ENCODE measurements at regions not wholly inside any gene's neighbourhood (a gene's known extent, or its start where the extent isn't known, plus 50 kb on each side); places are given as distances from the start of the nearest gene placed in this dataset.
"Not testable (repeated sequence)": the region's sequence is repeated elsewhere in the genome, so short reads cannot be mapped to it uniquely, and the experiment has no call there.

GRCh38 chr5:142408981-142409481, 84.2 kb upstream of the SPRY4 start:
- DNase-seq (ENCODE audit: low read depth in 2 of 2, low spot score in 1 of 2): no peak

- no peak for DNase-seq (ENCODE audit: low read depth in 2 of 2, low spot score in 1 of 2)
Measured at GRCh38 chr5:142408536-142408935, 83.7 kb upstream of the SPRY4 start.

GRCh38 chr5:142405814-142406395, 81.1 kb upstream of the SPRY4 start:
- DNase-seq (ENCODE audit: low read depth in 2 of 2, low spot score in 1 of 2): no peak

GRCh38 chr5:142405023-142405422, 80.2 kb upstream of the SPRY4 start:
- DNase-seq (ENCODE audit: low read depth in 2 of 2, low spot score in 1 of 2): no peak

- no peak for DNase-seq (ENCODE audit: low read depth in 2 of 2, low spot score in 1 of 2)
Measured at GRCh38 chr5:142404046-142404477, 79.2 kb upstream of the SPRY4 start.

- no peak for DNase-seq (ENCODE audit: low read depth in 2 of 2, low spot score in 1 of 2)
Measured at GRCh38 chr5:142403583-142403982, 78.8 kb upstream of the SPRY4 start.

GRCh38 chr5:142402752-142403318, 78.0 kb upstream of the SPRY4 start:
- DNase-seq (ENCODE audit: low read depth in 2 of 2, low spot score in 1 of 2): no peak

GRCh38 chr5:142400415-142400814, 75.6 kb upstream of the SPRY4 start:
- no peak for DNase-seq (ENCODE audit: low read depth in 2 of 2, low spot score in 1 of 2)

- no peak for DNase-seq (ENCODE audit: low read depth in 2 of 2, low spot score in 1 of 2)
Measured at GRCh38 chr5:142399891-142400290, 75.1 kb upstream of the SPRY4 start.

GRCh38 chr5:142398730-142399055, 73.9 kb upstream of the SPRY4 start:
- no peak for DNase-seq (ENCODE audit: low read depth in 2 of 2, low spot score in 1 of 2)

- DNase-seq (ENCODE audit: low read depth in 2 of 2, low spot score in 1 of 2): not testable (repeated sequence)
Measured at GRCh38 chr5:142398011-142398729, 73.3 kb upstream of the SPRY4 start.

GRCh38 chr5:142397178-142397577, 72.4 kb upstream of the SPRY4 start:
- no peak for DNase-seq (ENCODE audit: low read depth in 2 of 2, low spot score in 1 of 2)

GRCh38 chr5:142396436-142397038, 71.7 kb upstream of the SPRY4 start:
- no peak for DNase-seq (ENCODE audit: low read depth in 2 of 2, low spot score in 1 of 2)

- DNase-seq (ENCODE audit: low read depth in 2 of 2, low spot score in 1 of 2): no peak
Measured at GRCh38 chr5:142395334-142395733, 70.5 kb upstream of the SPRY4 start.

GRCh38 chr5:142391058-142391845, 66.4 kb upstream of the SPRY4 start:
- DNase-seq (ENCODE audit: low read depth in 2 of 2, low spot score in 1 of 2): no peak

GRCh38 chr5:142390334-142390733, 65.5 kb upstream of the SPRY4 start:
- DNase-seq (ENCODE audit: low read depth in 2 of 2, low spot score in 1 of 2): no peak

- DNase-seq (ENCODE audit: low read depth in 2 of 2, low spot score in 1 of 2): no peak
Measured at GRCh38 chr5:142388696-142389095, 63.9 kb upstream of the SPRY4 start.

- DNase-seq (ENCODE audit: low read depth in 2 of 2, low spot score in 1 of 2): no peak
Measured at GRCh38 chr5:142387024-142387682, 62.3 kb upstream of the SPRY4 start.

GRCh38 chr5:142386137-142387023, 61.6 kb upstream of the SPRY4 start:
- no peak for DNase-seq (ENCODE audit: low read depth in 2 of 2, low spot score in 1 of 2)

GRCh38 chr5:142385194-142385593, 60.4 kb upstream of the SPRY4 start:
- DNase-seq (ENCODE audit: low read depth in 2 of 2, low spot score in 1 of 2): no peak

All from stimulated activated CD8-positive, alpha-beta memory T cell treated with anti-CD3 and anti-CD28 coated beads, Interleukin-4, amount 100 ng/mL, for 4 hours (primary cell).